ENCODE measurements at regions not wholly inside any gene's neighbourhood (a gene's known extent, or its start where the extent isn't known, plus 50 kb on each side); places are given as distances from the start of the nearest gene placed in this dataset.
"Not testable (repeated sequence)": the region's sequence is repeated elsewhere in the genome, so short reads cannot be mapped to it uniquely, and the experiment has no call there.

- TF ChIP-seq CTCF (IDR thresholded peaks at IDR 0.05) (no peak), POLR2A (IDR thresholded peaks at IDR 0.05) (no peak), POLR2AphosphoS5 (IDR thresholded peaks at IDR 0.05) (no peak), EP300 (IDR thresholded peaks at IDR 0.05) (no peak)
- H3K4me3 ChIP-seq, result no peak overlapping the region
- 50 to 51% methylated on average over 4 of the region's 4 CpGs for WGBS, 2 donors (ENCODE audit: low coverage in 1 of 2)
- ATAC-seq, result no peak
- H3K9me3 ChIP-seq, result no peaks in the 10 kb centered on the region
- no peaks in the 10 kb centered on the region for H3K36me3 ChIP-seq
- no peaks in the 10 kb centered on the region for H3K4me1 ChIP-seq
- H3K27ac ChIP-seq, result no peak overlapping the region
- no peaks in the 10 kb centered on the region for H3K27me3 ChIP-seq
Measured at GRCh38 chr13:97539651-97540610, 106.0 kb downstream of the RAP2A start.

- Histone ChIP-seq H3K36me3 (no peaks in the 10 kb centered on the region), H3K4me3 (no peak overlapping the region), H3K4me1 (no peaks in the 10 kb centered on the region), H3K27me3 (no peaks in the 10 kb centered on the region), H3K27ac (no peak overlapping the region), H3K9me3 (no peaks in the 10 kb centered on the region)
- no peak for ATAC-seq
- TF ChIP-seq POLR2AphosphoS5 (IDR thresholded peaks at IDR 0.05), result no peak
- TF ChIP-seq EP300 (IDR thresholded peaks at IDR 0.05), result no peak
- TF ChIP-seq CTCF (IDR thresholded peaks at IDR 0.05), result no peak
- TF ChIP-seq POLR2A (IDR thresholded peaks at IDR 0.05), result no peak
- 12 to 14% methylated on average over 6 of the region's 6 CpGs for WGBS, 2 donors (ENCODE audit: low coverage in 1 of 2)
Measured at GRCh38 chr13:97540696-97541095, 106.7 kb downstream of the RAP2A start.

GRCh38 chr13:97542102-97542685, 108.2 kb downstream of the RAP2A start:
- no peak overlapping the region for H3K4me3 ChIP-seq
- no peak for ATAC-seq
- H3K36me3 ChIP-seq, result no peaks in the 10 kb centered on the region
- no peaks in the 10 kb centered on the region for H3K9me3 ChIP-seq
- 65 to 70% methylated on average over 2 to 3 of the region's 4 CpGs for WGBS, 2 donors (ENCODE audit: low coverage in 1 of 2)
- TF ChIP-seq EP300 (IDR thresholded peaks at IDR 0.05), result no peak
- TF ChIP-seq CTCF (IDR thresholded peaks at IDR 0.05), result no peak
- TF ChIP-seq POLR2A (IDR thresholded peaks at IDR 0.05), result no peak
- no peak for TF ChIP-seq POLR2AphosphoS5 (IDR thresholded peaks at IDR 0.05)
- H3K27ac ChIP-seq, result no peak overlapping the region
- no peaks in the 10 kb centered on the region for H3K4me1 ChIP-seq
- no peaks in the 10 kb centered on the region for H3K27me3 ChIP-seq

- Histone ChIP-seq H3K27ac (no peak overlapping the region), H3K9me3 (no peaks in the 10 kb centered on the region), H3K36me3 (no peaks in the 10 kb centered on the region), H3K4me3 (no peak overlapping the region), H3K27me3 (no peaks in the 10 kb centered on the region), H3K4me1 (no peaks in the 10 kb centered on the region)
- no peak for ATAC-seq
- TF ChIP-seq POLR2AphosphoS5 (IDR thresholded peaks at IDR 0.05) (no peak), POLR2A (IDR thresholded peaks at IDR 0.05) (no peak), EP300 (IDR thresholded peaks at IDR 0.05) (no peak), CTCF (IDR thresholded peaks at IDR 0.05) (no peak)
- 56 to 85% methylated on average over 3 of the region's 3 CpGs for WGBS, 2 donors (ENCODE audit: low coverage in 1 of 2)
Measured at GRCh38 chr13:97544031-97544765, 110.2 kb downstream of the RAP2A start.

GRCh38 chr13:97544971-97545499, 111.1 kb downstream of the RAP2A start:
- not testable (repeated sequence) for H3K27me3 ChIP-seq, H3K27ac ChIP-seq, H3K36me3 ChIP-seq, H3K9me3 ChIP-seq, H3K4me3 ChIP-seq, H3K4me1 ChIP-seq, ATAC-seq
- 50% methylated on average over 2 of the region's 25 CpGs; no CpG with 5 or more reads in 1 of the 2 donors for WGBS, 2 donors (ENCODE audit: low coverage in 1 of 2)
